ENCODE measurements at regions not wholly inside any gene's neighbourhood (a gene's known extent, or its start where the extent isn't known, plus 50 kb on each side); places are given as distances from the start of the nearest gene placed in this dataset.

DNA sequence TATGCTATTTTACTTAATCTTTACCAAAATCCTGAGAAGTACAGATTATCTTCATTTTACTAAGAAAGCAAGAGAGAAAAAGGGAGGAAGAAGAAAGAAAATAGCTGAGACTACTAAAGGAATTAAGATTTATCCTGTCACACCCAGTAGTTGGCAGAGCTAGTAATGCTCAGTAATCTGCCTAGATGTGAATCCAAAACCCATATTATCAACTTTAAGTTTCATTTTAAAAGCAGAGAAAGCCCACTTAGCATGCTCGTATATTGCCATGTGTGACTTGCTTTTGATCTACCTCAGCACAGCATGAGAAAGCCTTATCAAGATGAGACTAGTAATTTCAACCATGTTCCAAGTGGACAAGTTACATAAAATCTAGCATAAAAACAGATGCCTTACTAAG lies 451.5 kb downstream of the TENT5A start:
- Histone ChIP-seq H3K9ac (ENCODE audit: low read length) (no peak overlapping the region), H3K9me2 (ENCODE audit: insufficient read depth, low read length) (no peaks in the 10 kb centered on the region), H3K27me3 (ENCODE audit: insufficient read depth, low read depth, low read length) (no peaks in the 10 kb centered on the region), H3K9me3 (ENCODE audit: low read length) (no peaks in the 10 kb centered on the region), H3K27ac (ENCODE audit: low read length) (no peak overlapping the region), H3K4me3 (ENCODE audit: low read length) (no peak overlapping the region), H3K4me2 (ENCODE audit: low read length) (no peak overlapping the region), H3K36me3 (ENCODE audit: insufficient read depth, low read length) (no peaks in the 10 kb centered on the region), H3F3A (ENCODE audit: insufficient read depth, low read length, poor library complexity, severe bottlenecking) (no peaks in the 10 kb centered on the region), H3K79me2 (replicated peaks; ENCODE audit: insufficient read depth, low read length) (no peaks in the 10 kb centered on the region), H2AFZ (ENCODE audit: low read depth, low read length) (no peak overlapping the region), H4K20me1 (ENCODE audit: insufficient read depth) (no peaks in the 10 kb centered on the region)
- no peak for TF ChIP-seq EZH2 (IDR thresholded peaks at IDR 0.05; ENCODE audit: borderline replicate concordance, insufficient read depth, low read length, poor library complexity, severe bottlenecking)
- no peak for TF ChIP-seq CTCF (IDR thresholded peaks at IDR 0.05; ENCODE audit: poor library complexity, severe bottlenecking)

DNA sequence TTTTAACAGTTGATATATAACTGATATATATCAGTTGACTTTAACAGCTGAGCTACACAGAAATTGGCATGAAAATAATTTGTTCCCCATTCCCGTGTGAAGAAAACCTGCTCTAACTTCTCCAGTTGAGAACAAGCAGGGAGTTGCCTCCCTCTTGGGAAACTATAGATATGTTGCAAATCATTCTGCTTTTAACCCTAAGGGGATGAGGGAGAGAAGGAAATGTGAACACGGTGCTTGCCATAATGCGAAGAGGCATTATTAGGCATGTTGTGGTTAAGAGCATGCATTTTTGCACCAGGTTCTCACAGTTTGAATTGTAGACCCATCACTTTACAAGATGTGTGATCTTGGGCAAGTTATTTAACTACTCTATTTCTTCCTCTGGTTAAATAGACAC lies 453.7 kb downstream of the TENT5A start:
- Histone ChIP-seq H4K20me1 (ENCODE audit: insufficient read depth) (no peaks in the 10 kb centered on the region), H3K36me3 (ENCODE audit: insufficient read depth, low read length) (no peaks in the 10 kb centered on the region), H3K27me3 (ENCODE audit: insufficient read depth, low read depth, low read length) (no peaks in the 10 kb centered on the region), H3K9me3 (ENCODE audit: low read length) (no peaks in the 10 kb centered on the region), H3K27ac (ENCODE audit: low read length) (no peak overlapping the region), H3K9ac (ENCODE audit: low read length) (no peak overlapping the region), H3K9me2 (ENCODE audit: insufficient read depth, low read length) (no peaks in the 10 kb centered on the region), H2AFZ (ENCODE audit: low read depth, low read length) (no peak overlapping the region), H3F3A (ENCODE audit: insufficient read depth, low read length, poor library complexity, severe bottlenecking) (no peaks in the 10 kb centered on the region), H3K4me3 (ENCODE audit: low read length) (no peak overlapping the region), H3K4me2 (ENCODE audit: low read length) (no peak overlapping the region), H3K79me2 (replicated peaks; ENCODE audit: insufficient read depth, low read length) (no peaks in the 10 kb centered on the region)
- TF ChIP-seq REST (IDR thresholded peaks at IDR 0.05; ENCODE audit: borderline replicate concordance) (no peak), MXI1 (conservative IDR thresholded peaks at IDR 0.05; ENCODE audit: poor library complexity, severe bottlenecking) (no peak), CTCF (IDR thresholded peaks at IDR 0.05; ENCODE audit: poor library complexity, severe bottlenecking) (no peak), RAD21 (conservative IDR thresholded peaks at IDR 0.05) (no peak), TAF1 (IDR thresholded peaks at IDR 0.05; ENCODE audit: low read depth) (no peak), POLR2AphosphoS5 (IDR thresholded peaks at IDR 0.05) (no peak), EP300 (conservative IDR thresholded peaks at IDR 0.05; ENCODE audit: poor library complexity, severe bottlenecking) (no peak), SMC3 (conservative IDR thresholded peaks at IDR 0.05; ENCODE audit: poor library complexity) (no peak), EZH2 (IDR thresholded peaks at IDR 0.05; ENCODE audit: borderline replicate concordance, insufficient read depth, low read length, poor library complexity, severe bottlenecking) (no peak)
